ENCODE measurements at regions not wholly inside any gene's neighbourhood (a gene's known extent, or its start where the extent isn't known, plus 50 kb on each side); places are given as distances from the start of the nearest gene placed in this dataset.

- ChIA-PET CTCF (no interaction called here), POLR2A (no interaction called here)
- TF ChIP-seq, protein P1, sequence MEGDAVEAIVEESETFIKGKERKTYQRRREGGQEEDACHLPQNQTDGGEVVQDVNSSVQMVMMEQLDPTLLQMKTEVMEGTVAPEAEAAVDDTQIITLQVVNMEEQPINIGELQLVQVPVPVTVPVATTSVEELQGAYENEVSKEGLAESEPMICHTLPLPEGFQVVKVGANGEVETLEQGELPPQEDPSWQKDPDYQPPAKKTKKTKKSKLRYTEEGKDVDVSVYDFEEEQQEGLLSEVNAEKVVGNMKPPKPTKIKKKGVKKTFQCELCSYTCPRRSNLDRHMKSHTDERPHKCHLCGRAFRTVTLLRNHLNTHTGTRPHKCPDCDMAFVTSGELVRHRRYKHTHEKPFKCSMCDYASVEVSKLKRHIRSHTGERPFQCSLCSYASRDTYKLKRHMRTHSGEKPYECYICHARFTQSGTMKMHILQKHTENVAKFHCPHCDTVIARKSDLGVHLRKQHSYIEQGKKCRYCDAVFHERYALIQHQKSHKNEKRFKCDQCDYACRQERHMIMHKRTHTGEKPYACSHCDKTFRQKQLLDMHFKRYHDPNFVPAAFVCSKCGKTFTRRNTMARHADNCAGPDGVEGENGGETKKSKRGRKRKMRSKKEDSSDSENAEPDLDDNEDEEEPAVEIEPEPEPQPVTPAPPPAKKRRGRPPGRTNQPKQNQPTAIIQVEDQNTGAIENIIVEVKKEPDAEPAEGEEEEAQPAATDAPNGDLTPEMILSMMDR (IDR thresholded peaks at IDR 0.05; ENCODE audit: unreplicated experiment): no peak
- intact Hi-C loops (cut with micrococcal nuclease): loop anchor here (10.0 kb wide), 1 partner anchor 305 kb away; no protein-coding TSS in a partner anchor
- Mint-ChIP-seq H3K27me3 (ENCODE audit: insufficient read depth, unreplicated experiment) (no peaks in the 10 kb centered on the region), H3K4me1 (ENCODE audit: insufficient read depth, unreplicated experiment) (no peaks in the 10 kb centered on the region), H3K4me3 (ENCODE audit: unreplicated experiment) (no peak overlapping the region), H3K36me3 (ENCODE audit: insufficient read depth, unreplicated experiment) (no peaks in the 10 kb centered on the region), H3K9me3 (ENCODE audit: unreplicated experiment) (no peaks in the 10 kb centered on the region), H3K27ac (ENCODE audit: low read depth, unreplicated experiment) (no peak overlapping the region)
- no TSS peak for BruUV-seq (replicated peaks)
- no peak for DNase-seq (ENCODE audit: unreplicated experiment)
Observed at GRCh38 chr2:76089683-76090082, 379.0 kb upstream of the GCFC2 start.

DNA sequence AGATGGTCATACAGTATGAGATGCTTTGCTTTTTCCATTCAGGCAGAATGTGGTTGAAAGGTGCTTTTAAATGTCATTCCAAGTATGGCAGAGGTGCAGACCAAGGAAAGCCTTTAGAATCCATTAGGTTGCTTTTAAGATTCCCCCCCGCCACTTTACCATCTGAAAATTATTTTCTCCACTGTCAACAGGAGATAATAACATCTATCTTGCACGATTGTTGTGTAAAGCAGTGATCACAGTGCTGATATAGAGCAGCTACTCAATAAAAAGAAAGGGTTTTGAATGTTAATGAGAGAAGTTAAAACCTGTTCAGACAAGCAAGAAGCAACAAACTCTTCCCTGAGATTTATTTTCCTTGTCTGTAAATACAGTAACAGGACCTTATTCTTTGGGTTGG, 372.5 kb upstream of the GCFC2 start:
- ChIA-PET CTCF (interaction anchor here (1.1 kb wide), 2 partner anchors 14 to 28 kb away, joined by 3 read pairs; no protein-coding TSS in a partner anchor), POLR2A (no interaction called here)
- Mint-ChIP-seq H3K27ac (ENCODE audit: low read depth, unreplicated experiment) (no peak overlapping the region), H3K4me3 (ENCODE audit: unreplicated experiment) (no peak overlapping the region), H3K36me3 (ENCODE audit: insufficient read depth, unreplicated experiment) (no peaks in the 10 kb centered on the region), H3K27me3 (ENCODE audit: insufficient read depth, unreplicated experiment) (no peaks in the 10 kb centered on the region), H3K4me1 (ENCODE audit: insufficient read depth, unreplicated experiment) (peaks cover 5% of the 10 kb centered on the region), H3K9me3 (ENCODE audit: unreplicated experiment) (no peaks in the 10 kb centered on the region)
- no peak for DNase-seq (ENCODE audit: unreplicated experiment)
- BruUV-seq (replicated peaks): no TSS peak
- TF ChIP-seq, protein P1 (IDR thresholded peaks at IDR 0.05; ENCODE audit: unreplicated experiment): no peak
- intact Hi-C loops (cut with micrococcal nuclease): loop anchor here (10.0 kb wide), 1 partner anchor 298 kb away; no protein-coding TSS in a partner anchor

DNA sequence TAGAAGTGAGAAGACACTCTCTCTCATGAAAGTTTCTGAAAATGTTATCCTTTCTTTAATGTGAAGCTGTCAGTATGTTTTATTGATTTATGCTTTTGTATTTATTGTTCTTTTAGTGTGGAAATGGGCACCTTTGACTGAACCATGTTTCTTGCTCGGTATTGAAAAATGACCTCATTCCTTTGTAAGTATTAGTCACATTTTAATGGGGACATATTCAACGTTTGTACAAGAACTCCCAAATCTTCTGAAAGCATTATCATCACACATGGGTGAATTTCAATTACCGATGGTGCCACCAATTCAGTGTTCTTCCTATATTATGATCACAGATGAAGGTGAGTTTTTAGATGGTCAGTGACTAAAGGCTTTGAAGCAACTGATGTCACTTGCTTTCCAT, 371.8 kb upstream of the GCFC2 start:
- TF ChIP-seq, protein P1 (IDR thresholded peaks at IDR 0.05; ENCODE audit: unreplicated experiment): no peak
- BruUV-seq (replicated peaks): no TSS peak
- no peak overlapping the region for H3K4me3 Mint-ChIP-seq (ENCODE audit: unreplicated experiment)
- H3K9me3 Mint-ChIP-seq (ENCODE audit: unreplicated experiment): no peaks in the 10 kb centered on the region
- H3K27ac Mint-ChIP-seq (ENCODE audit: low read depth, unreplicated experiment): no peak overlapping the region
- intact Hi-C loops (cut with micrococcal nuclease): loop anchor here (10.0 kb wide), 1 partner anchor 298 kb away; no protein-coding TSS in a partner anchor
- CTCF ChIA-PET: no interaction called here
- H3K4me1 Mint-ChIP-seq (ENCODE audit: insufficient read depth, unreplicated experiment): peaks cover 5% of the 10 kb centered on the region
- POLR2A ChIA-PET: no interaction called here
- DNase-seq (ENCODE audit: unreplicated experiment): no peak
- no peaks in the 10 kb centered on the region for H3K36me3 Mint-ChIP-seq (ENCODE audit: insufficient read depth, unreplicated experiment)
- H3K27me3 Mint-ChIP-seq (ENCODE audit: insufficient read depth, unreplicated experiment): no peaks in the 10 kb centered on the region

- peak; percentile 1 for DNase-seq (ENCODE audit: unreplicated experiment)
- Mint-ChIP-seq H3K27ac (ENCODE audit: low read depth, unreplicated experiment) (no peak overlapping the region), H3K27me3 (ENCODE audit: insufficient read depth, unreplicated experiment) (no peaks in the 10 kb centered on the region), H3K36me3 (ENCODE audit: insufficient read depth, unreplicated experiment) (no peaks in the 10 kb centered on the region), H3K4me1 (ENCODE audit: insufficient read depth, unreplicated experiment) (peaks cover 5% of the 10 kb centered on the region), H3K9me3 (ENCODE audit: unreplicated experiment) (no peaks in the 10 kb centered on the region), H3K4me3 (ENCODE audit: unreplicated experiment) (no peak overlapping the region)
- intact Hi-C loops (cut with micrococcal nuclease): loop anchor here (10.0 kb wide), 1 partner anchor 295 kb away; no protein-coding TSS in a partner anchor
- CTCF ChIA-PET: no interaction called here
- POLR2A ChIA-PET: no interaction called here
- BruUV-seq (replicated peaks): no TSS peak
- TF ChIP-seq, protein P1 (IDR thresholded peaks at IDR 0.05; ENCODE audit: unreplicated experiment): no peak
Observed at GRCh38 chr2:76080154-76080553, 369.4 kb upstream of the GCFC2 start.

Data from MCF 10A (cell line).